HG03045 (cell line): ENCODE measurements at regions not wholly inside any gene's neighbourhood (a gene's known extent, or its start where the extent isn't known, plus 50 kb on each side); places are given as distances from the start of the nearest gene placed in this dataset.
"Not testable (repeated sequence)": the region's sequence is repeated elsewhere in the genome, so short reads cannot be mapped to it uniquely, and the experiment has no call there.

ENCODE experiments used
- ATAC-seq: cut with Tn5 transposase; IDR thresholded peaks from one replicate; pipeline ENCODE4 v1.9.1; 2021; ENCODE audit warnings: mild to moderate bottlenecking, moderate library complexity; ENCODE audit not compliant: unreplicated experiment

DNA sequence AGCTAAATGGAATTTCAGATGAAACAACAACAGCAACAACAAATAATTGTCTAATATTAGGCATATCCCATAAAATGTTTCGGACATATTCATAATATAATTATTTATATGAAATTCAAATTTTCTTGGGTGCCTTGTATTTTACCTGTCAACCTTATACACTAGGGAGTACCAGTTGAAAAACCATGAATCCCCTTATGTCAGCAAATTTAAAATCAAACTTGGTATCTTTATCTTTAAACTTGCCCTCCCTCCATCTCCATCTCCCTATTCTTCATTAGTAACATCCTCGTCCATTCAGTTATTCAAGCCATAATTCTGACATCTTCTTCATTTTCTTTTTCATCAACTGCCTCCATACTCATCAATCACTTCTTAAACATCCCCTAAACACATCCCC lies 974.5 kb upstream of the HS3ST1 start:
- ATAC-seq = no peak

DNA sequence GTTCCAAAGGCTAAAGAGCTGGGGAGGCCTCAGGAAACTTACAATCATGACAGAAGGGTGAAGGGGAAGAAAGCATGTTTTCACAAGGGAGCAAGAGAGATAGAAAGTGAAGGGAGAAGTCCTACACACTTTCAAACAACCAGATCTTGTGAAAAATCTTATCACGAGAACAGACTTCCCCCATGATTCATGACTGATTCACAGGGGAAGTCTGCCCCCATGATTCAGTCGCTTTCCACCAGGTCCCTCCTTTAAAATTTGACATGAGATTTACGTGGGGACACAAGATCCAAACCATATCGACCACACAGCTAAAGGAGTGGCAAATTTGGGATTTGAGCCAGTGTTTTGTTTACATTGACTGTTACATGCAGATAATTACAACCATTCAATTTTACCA lies 971.1 kb upstream of the HS3ST1 start:
- ATAC-seq = no peak

DNA sequence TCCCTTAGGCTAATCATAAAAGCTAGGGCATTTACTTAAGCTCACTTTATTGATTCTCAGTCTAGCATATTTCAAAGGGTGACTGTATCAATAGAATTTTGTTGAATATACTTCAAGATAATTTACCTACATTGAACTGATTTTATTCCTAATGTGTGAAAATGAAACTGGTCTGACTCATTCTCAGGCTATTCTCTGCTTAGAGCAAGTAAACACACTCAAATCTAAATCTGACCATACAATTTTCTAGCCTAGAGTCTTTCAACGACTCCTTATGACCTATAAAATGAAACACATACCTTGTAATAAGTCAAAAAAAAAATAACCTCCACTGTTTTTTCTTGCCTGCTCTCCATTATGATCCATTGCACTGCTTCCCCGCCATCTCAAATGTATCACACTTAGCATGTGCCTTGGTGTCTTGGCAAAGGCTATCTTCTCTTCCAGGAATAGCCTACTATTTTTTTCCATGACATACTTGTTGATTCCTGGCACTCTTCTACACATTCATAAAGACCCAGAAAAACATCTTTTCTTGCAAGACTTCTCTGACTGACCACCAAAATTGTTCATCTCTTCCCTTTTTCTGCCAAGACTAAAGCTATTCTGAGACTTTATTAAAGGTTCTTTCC lies 965.1 kb upstream of the HS3ST1 start:
- ATAC-seq = no peak

DNA sequence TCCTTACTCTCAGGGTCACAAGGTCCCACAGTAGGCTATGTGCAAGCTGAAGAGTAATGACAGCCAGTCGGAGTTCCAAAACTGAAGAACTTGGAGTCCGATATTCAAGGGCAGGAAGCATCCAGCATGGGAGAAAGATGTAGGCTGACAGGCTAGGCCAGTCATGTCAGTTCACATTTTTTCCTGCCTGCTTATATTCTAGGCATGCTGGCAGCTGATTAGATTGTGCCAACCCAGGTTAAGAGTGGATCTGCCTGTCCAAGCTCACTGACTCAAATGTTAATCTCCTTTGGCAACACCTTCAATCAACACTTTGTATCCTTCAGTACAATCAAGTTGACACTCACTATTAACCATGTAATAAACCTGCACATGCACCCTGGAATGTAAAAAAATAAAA lies 960.9 kb upstream of the HS3ST1 start:
- ATAC-seq = no peak

DNA sequence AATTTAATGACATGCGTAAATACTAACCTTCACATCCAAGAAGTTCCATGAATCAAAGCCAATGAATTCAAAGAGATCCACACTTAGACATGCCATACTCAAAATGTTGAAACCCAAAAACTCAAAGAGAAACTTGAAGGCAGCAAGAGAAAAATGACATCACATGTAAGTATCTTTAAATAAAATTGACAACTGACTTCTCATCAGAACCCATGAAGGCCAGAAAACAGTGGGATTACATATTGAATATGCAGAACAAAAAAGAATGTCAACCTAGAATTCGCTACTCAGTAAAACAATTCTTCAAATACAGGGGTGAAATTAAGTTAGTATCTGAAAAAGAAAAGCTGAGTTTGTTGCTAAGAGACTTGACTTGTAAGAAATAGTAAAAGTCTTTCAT lies 953.9 kb upstream of the HS3ST1 start:
- no peak for ATAC-seq

DNA sequence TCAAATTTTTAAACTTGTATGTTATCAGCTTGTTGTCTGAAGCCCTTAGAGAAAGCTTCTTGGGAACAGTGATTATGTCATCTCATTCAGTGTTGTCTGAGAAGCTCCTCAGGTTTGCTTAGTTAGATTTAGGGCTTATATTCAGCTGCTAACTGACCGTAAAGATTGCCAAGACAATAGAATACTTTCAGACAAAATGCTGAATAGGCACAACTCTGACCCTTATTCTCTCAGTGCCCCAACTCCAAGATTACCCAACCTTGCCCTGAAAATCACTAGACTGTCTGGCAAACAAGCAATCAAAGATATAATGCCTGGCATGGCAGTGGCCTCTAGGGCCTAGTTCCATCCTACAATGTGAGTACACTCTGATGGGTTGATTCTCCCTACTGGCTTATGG lies 950.5 kb upstream of the HS3ST1 start:
- ATAC-seq = no peak

DNA sequence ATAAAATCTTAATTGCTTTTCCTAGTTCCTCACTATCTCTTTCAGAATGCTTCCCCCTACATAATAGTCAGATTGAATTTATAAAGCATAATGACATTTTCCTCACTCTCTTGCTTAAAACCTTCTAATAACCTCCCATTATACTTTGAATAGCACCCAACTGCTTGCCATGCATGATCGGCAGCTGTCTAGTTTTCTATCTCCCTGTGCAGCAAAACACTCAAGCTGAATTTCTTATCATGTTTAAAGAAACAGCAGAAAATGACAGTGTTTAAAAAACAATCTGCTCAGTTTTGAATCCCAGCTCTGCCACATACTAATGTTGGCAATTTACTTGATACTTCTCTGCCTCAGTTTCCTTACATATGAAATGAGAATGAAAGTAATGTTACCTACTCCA lies 947.1 kb upstream of the HS3ST1 start:
- ATAC-seq = no peak

DNA sequence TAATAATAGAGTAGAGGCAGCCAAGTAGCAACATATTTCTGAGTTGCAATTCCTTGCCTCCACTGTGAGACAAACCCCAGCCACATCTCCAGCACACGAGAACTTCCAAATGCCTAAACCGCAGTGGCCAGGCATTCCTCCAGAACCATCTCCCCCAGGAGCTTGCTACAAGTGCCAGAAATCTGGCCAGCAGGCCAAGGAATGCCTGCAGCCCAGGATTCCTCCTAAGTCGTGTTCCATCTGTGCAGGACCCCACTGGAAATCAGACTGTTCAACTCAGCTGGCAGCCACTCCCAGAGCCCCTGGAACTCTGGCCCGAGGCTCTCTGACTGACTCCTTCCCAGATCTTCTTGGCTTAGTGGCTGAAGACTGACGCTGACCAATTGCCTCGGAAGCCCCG lies 937.2 kb upstream of the HS3ST1 start:
- ATAC-seq = not testable (repeated sequence)

DNA sequence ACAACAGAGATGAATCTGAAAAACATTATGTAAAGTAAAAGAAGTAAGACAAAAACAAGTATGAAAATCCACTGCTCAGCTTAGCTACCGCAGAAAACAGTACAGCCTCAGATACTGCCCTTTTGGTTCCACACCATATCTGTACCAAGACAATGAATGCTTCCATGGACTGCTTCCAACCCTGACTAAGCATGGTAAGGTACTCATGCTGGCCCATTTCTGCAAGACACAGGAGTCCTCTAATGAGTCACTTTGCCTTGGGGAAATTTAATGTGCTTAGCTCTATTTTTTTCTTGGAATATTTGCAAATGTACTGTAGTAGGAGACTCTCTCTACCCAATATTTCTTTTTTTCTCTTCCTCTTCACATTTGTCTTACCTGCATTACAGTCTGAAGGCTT lies 931.7 kb upstream of the HS3ST1 start:
- ATAC-seq = no peak

DNA sequence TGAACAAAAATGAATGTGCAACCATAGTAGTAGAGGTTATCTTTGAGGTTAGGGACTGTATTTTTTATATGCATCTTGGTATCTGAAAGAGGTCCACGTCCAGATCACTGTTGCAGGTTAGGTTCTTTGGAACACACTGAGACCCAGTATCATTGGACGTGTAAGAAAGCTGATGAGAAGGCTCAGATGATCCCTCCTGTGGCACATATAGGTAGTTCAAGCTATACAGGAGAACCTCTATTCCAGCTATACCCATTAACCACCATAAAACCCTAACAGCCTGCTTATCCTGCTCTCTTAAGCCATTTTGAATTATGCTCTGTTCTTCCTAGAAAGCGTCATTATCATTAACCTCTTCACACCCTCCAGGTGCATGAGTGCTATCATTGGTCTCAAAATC lies 930.7 kb upstream of the HS3ST1 start:
- no peak for ATAC-seq

DNA sequence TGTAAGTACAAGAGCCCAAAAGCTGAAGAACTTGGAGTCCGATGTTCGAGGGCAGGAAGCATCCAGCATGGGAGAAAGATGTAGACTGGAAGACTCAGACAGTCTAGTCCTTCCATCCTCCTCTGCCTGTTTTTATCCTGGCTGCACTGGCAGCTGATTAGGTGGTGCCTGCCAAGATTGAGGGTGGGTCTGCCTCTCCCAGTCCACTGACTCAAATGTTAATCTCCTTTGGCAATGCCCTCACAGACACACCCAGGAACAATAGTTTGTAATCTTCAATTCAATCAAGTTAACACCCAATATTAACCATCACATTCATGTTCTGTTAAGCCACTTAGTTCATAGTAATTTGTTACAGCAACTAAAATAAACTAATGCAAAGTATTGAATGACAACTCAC lies 904.4 kb upstream of the HS3ST1 start:
- not testable (repeated sequence) for ATAC-seq

DNA sequence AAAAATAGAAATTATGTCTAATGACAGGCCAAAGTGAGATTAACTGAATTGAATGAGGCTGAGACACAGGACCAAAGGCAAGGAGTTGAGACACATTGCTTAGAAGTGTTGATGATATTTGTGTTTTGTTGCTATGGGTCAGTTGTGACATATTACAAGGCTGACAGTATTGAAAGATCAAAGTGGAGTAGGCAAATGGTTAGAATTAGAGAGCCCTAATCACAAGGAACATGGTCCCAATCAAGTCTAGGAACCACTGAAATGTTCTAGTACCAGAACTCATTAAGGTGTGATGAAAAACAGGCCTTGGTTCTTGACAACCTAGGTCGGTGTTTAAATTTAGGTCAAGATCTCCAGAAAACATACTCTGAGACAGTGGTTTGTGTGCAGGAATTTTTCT lies 896.3 kb upstream of the HS3ST1 start:
- no peak for ATAC-seq

DNA sequence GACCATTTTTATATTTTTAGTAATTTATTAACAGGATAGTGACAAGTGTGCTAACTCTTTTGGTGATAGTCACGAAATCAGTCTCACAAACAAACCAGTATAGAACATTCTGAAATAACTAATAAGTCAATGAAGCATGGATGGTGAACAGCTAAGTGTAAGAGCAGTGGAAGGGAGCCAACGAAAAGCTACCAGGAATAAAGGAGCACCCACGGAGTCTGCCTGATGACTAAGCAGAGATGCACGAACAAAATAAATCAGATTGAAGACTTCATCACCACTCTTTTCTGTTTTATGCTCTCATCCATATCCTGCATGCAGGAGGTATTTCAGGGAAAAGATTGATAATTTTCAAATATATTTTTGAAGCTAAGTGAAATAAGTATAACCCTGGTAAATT lies 891.1 kb upstream of the HS3ST1 start:
- no peak for ATAC-seq

DNA sequence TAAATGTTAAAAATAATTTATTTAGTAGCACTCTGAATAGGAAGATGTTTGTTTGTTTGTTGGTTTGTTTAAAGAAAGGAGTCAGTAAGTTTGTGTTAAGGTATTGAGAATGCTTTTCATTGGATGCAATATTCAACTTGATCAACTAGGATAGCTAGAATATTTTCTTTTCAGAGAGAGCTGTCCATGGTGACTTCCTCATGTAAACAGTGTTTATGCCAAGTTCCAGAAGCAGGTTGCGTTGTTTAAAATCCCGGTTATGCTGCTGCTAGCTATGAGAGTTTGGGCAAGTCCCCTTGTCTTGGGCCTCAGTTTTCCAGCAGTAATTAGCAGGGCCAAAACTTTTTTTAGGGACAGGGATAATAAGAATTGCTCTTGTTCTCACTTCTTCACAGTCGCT lies 876.2 kb upstream of the HS3ST1 start:
- no peak for ATAC-seq

DNA sequence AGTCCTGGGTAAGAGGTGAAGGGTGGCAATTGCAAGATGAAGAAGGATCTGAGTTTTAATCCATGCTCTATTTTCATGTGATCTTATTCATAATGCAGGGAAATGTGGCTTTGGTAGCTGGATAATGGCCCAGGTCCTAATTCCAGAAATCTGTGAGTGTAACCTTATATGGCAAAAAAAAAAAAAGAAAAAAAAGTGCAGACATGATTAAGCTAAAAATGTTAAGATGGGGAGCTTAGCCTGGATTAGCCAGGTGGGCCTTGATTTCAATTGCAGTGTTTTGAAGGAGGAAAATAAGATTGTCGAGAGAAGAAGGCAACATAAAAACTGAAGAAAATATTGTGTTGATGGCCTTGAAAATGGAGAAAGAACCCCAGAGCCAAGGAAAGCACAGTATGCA lies 867.7 kb upstream of the HS3ST1 start:
- ATAC-seq = no peak

DNA sequence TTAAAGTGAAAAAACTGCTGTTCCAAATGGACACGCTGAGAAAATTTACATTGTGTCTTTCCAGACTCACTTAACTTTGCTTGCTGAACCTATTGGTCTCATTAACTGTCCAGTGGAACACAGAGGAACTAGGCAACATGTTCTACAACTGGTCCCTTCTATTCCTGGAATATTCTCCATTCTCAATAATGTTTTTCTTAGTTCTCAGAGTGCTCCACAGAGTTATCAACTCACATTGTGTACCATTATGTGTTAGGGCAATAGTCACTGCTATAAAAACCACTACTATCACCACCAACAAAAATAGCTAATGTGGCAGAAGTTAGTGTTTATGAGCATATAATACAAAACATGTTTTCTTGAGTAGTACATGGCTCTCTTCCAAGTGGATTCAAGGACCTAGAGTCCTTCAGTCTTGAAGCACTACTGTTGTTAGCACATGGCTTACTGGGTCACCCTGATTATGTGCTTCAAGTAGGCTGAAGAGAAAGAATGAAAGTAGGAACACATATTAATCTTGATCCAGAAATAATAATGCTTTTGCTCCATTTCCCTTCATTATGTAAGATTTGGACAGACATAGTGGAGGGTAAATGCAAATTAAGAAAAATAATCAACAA lies 865.3 kb upstream of the HS3ST1 start:
- ATAC-seq = no peak

DNA sequence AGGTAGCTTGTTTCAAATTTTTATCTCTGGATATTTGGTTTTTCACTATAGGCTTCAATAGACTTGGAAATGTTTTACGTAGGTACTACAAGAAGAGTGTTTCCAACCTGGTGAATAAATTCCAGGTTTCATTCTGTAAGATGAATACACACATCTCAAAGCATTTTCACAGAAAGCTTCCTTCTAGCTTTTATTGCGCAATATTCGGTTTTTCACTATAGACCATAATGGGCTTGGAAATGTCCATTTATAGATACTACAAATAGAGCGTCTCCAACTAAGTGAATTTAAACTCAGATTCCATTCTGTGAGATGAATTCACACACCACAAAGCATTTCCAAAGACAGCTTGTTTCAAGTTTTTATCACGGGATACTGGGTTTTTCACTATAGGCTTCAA lies 857.7 kb upstream of the HS3ST1 start:
- ATAC-seq = no peak

DNA sequence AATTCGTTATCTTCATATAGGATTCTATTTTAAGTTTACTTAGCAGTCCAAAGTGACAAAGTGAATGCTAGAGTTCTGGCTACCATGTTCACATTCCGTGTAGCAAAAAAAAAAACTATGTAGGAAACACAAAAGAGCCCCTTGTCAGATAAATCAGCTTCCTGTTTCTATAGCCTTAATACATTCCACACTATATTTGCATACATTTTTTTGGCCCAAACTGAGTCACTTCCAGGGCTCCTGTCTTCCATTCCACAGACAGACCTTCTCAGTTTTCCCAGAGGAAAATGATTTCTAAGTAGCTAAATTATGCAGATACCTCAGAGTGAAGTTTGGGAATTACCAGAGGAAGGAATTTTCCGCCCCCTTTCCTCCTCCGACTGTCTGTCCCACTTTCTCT lies 841.9 kb upstream of the HS3ST1 start:
- ATAC-seq = no peak

DNA sequence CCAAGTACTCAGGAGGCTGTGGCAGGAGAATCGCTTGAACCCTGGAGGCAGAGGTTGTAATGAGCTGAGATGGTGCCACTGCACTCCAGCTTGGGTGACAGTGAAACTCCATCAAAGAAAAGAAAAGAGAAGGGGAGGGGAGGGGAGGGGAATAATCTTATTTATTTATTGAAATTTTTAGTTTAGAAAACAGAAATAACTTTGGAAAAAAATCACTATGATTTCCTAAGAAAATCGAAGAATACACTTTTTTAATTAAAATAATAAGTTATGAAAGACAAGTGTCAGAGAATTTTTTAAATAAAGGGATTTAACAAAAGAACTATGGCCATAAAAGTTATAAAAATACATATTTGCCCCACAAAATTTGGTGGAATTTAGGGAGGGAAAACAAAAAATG lies 836.9 kb upstream of the HS3ST1 start:
- no peak for ATAC-seq

DNA sequence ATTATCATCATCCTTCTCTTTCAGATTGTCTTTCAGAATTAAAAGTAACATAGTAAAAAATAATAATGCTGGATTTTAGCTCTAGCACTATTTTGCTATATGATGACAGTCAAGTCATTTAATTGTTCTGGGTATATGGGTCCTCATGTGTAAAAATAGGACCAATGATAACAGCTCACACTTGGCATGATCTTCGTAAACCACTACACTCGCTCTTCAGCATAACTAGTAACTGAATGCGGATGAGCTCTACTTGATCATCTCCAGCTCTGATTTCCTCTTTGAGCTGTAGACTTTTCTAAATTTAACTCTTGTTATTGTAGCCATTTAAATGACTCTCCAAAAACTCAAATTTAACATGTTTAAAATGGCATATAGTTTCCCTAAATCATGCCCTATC lies 831.8 kb upstream of the HS3ST1 start:
- no peak for ATAC-seq

DNA sequence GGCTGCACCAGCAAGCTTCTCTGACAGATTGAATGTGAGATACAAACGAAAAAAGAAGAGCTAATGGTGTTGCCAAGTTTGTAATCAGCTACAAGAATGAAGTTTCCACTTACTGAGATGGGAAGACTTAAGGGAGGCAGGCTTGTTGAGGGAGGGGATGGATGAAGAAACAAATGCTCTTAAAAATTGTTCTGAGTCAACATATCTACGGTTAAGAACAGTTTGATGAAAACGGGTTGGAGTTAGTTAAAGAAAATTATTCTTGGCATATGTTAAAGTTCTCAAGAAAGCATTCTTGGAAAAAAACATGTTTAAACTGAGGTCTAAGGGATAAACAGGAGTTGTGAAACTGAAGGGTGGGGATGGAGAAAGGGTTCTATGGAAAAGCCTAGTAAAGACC lies 816.3 kb upstream of the HS3ST1 start:
- ATAC-seq = no peak

DNA sequence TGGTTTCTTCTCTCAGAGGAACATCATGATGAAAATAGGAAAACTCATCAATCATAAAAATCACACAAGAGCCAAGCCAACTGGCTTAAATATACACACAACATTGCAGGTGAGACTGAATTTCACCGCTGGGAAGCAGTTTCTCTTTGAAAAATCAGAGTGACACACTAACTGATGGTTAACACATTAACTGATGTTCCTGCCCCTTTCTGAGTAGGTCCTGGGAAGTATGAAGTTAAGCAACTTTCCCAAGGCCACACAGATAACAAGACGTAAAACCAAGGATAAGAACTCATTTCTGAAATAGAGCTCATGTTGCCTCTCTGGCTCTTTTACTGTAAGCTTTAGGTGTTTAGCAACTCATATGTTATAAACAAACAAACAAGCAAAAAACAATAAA lies 813.7 kb upstream of the HS3ST1 start:
- no peak for ATAC-seq
